HFFc6 (cell line): ENCODE measurements at regions not wholly inside any gene's neighbourhood (a gene's known extent, or its start where the extent isn't known, plus 50 kb on each side); places are given as distances from the start of the nearest gene placed in this dataset.

Experiments used
- DNase-seq: peaks from one replicate; pipeline ENCODE4 v3.0.0-alpha.2; 2018
- H3K27ac Mint-ChIP-seq: 2 replicates; pipeline ENCODE4 v1.8.0; 2020; ENCODE audit warnings: mild to moderate bottlenecking, mixed read lengths
- H3K27me3 Mint-ChIP-seq: 2 replicates; pipeline ENCODE4 v1.8.0; 2021; ENCODE audit warnings: mild to moderate bottlenecking, moderate library complexity, mixed read lengths; ENCODE audit not compliant: insufficient read depth
- H3K36me3 Mint-ChIP-seq: 2 replicates; pipeline ENCODE4 v1.8.0; 2021; ENCODE audit warnings: low read depth, mixed read lengths
- H3K4me1 Mint-ChIP-seq: 2 replicates; pipeline ENCODE4 v1.8.0; 2020; ENCODE audit warnings: low read depth, mixed read lengths
- H3K4me3 Mint-ChIP-seq: 2 replicates; pipeline ENCODE4 v1.8.0; 2020; ENCODE audit warnings: mild to moderate bottlenecking, moderate library complexity, mixed read lengths
- H3K9me3 Mint-ChIP-seq: 2 replicates; pipeline ENCODE4 v1.8.0; 2020; ENCODE audit warnings: mild to moderate bottlenecking, mixed read lengths
- TF ChIP-seq, protein P1 (sequence below): fragments of 200-600 bp; sonication (generic); IDR thresholded peaks from 2 replicates; pipeline ENCODE4 v1.5.0; 2021; ENCODE audit warnings: antibody characterized with exemption, mild to moderate bottlenecking

DNA sequence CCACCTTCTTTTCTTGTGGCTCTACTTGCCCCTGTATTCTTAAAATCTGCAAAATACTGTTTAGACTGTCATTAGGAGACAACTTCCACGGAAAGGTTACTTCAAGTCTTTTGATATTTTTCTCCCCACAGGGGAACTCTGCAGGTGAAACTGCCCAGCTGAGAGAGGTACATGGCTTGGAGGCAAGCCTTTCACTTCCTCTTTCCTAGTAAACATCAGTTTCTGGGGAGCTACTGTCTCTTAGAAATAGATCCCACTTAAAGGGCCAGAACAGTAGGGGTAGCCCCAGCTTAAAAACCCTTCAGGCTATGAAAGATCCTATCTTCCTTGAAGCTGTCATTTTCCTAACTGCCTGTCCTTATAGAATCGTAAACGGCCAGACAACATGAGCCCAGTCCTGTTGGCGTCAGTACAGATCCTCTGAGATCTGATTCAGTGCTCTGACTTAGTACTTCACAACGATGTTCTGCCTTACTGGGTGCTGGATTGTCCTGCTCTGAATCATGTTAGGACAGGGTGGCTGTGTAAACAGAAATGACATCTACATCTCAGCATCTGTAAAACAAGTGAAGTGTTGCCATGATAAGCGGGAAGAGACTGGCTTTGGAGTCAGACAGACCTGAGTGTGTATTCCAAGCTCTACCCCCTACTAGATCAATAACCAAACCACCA lies 102.1 kb downstream of the ITIH6 start:
- TF ChIP-seq, protein P1, sequence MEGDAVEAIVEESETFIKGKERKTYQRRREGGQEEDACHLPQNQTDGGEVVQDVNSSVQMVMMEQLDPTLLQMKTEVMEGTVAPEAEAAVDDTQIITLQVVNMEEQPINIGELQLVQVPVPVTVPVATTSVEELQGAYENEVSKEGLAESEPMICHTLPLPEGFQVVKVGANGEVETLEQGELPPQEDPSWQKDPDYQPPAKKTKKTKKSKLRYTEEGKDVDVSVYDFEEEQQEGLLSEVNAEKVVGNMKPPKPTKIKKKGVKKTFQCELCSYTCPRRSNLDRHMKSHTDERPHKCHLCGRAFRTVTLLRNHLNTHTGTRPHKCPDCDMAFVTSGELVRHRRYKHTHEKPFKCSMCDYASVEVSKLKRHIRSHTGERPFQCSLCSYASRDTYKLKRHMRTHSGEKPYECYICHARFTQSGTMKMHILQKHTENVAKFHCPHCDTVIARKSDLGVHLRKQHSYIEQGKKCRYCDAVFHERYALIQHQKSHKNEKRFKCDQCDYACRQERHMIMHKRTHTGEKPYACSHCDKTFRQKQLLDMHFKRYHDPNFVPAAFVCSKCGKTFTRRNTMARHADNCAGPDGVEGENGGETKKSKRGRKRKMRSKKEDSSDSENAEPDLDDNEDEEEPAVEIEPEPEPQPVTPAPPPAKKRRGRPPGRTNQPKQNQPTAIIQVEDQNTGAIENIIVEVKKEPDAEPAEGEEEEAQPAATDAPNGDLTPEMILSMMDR: no peak
- Mint-ChIP-seq H3K4me3 (no peak overlapping the region), H3K9me3 (no peaks in the 10 kb centered on the region), H3K27me3 (no peaks in the 10 kb centered on the region), H3K36me3 (no peaks in the 10 kb centered on the region), H3K4me1 (no peaks in the 10 kb centered on the region), H3K27ac (no peak overlapping the region)
- DNase-seq: no peak
